ENCODE measurements at regions not wholly inside any gene's neighbourhood (a gene's known extent, or its start where the extent isn't known, plus 50 kb on each side); places are given as distances from the start of the nearest gene placed in this dataset.

GRCh38 chr3:83302091-83302490, 1540.6 kb upstream of the GBE1 start:
- H3K4me1 ChIP-seq (ENCODE audit: insufficient read depth, low read length): no peaks in the 10 kb centered on the region
- no peaks in the 10 kb centered on the region for H3K36me3 ChIP-seq (ENCODE audit: insufficient read depth, low read length)
- H3K9ac ChIP-seq (ENCODE audit: low read depth, low read length): no peak overlapping the region

GRCh38 chr3:83317605-83318004, 1556.2 kb upstream of the GBE1 start:
- H3K4me1 ChIP-seq (ENCODE audit: insufficient read depth, low read length): peaks cover 14% of the 10 kb centered on the region
- no peaks in the 10 kb centered on the region for H3K36me3 ChIP-seq (ENCODE audit: insufficient read depth, low read length)
- WGBS: 81% methylated on average over 3 of the region's 3 CpGs
- H3K27me3 ChIP-seq (ENCODE audit: insufficient read depth, low read length): no peaks in the 10 kb centered on the region
- H3K9ac ChIP-seq (ENCODE audit: low read depth, low read length): no peak overlapping the region
- H3K4me3 ChIP-seq (ENCODE audit: low read length): no peak overlapping the region
- no peaks in the 10 kb centered on the region for H3K9me3 ChIP-seq (ENCODE audit: insufficient read depth, low read depth, low read length)
- H3K27ac ChIP-seq (ENCODE audit: low read depth, low read length): no peak overlapping the region

More at GRCh38 chr3:83302091-83302490, 1540.6 kb upstream of the GBE1 start:
- Histone ChIP-seq H3K27ac (ENCODE audit: low read depth, low read length) (no peak overlapping the region), H3K27me3 (ENCODE audit: insufficient read depth, low read length) (no peaks in the 10 kb centered on the region), H3K4me3 (ENCODE audit: low read length) (no peak overlapping the region), H3K9me3 (ENCODE audit: insufficient read depth, low read depth, low read length) (no peaks in the 10 kb centered on the region)

GRCh38 chr3:83320726-83321125, 1559.3 kb upstream of the GBE1 start:
- H3K9ac ChIP-seq (ENCODE audit: low read depth, low read length): no peak overlapping the region
- H3K4me1 ChIP-seq (ENCODE audit: insufficient read depth, low read length): peaks cover 14% of the 10 kb centered on the region
- H3K36me3 ChIP-seq (ENCODE audit: insufficient read depth, low read length): no peaks in the 10 kb centered on the region
- H3K27me3 ChIP-seq (ENCODE audit: insufficient read depth, low read length): no peaks in the 10 kb centered on the region
- no peak overlapping the region for H3K27ac ChIP-seq (ENCODE audit: low read depth, low read length)
- no peak overlapping the region for H3K4me3 ChIP-seq (ENCODE audit: low read length)
- H3K9me3 ChIP-seq (ENCODE audit: insufficient read depth, low read depth, low read length): no peaks in the 10 kb centered on the region

GRCh38 chr3:83321457-83321856, 1560.0 kb upstream of the GBE1 start:
- WGBS: 100% methylated on average over 1 of the region's 1 CpG
- Histone ChIP-seq H3K9ac (ENCODE audit: low read depth, low read length) (no peak overlapping the region), H3K9me3 (ENCODE audit: insufficient read depth, low read depth, low read length) (no peaks in the 10 kb centered on the region), H3K27ac (ENCODE audit: low read depth, low read length) (no peak overlapping the region), H3K36me3 (ENCODE audit: insufficient read depth, low read length) (no peaks in the 10 kb centered on the region), H3K27me3 (ENCODE audit: insufficient read depth, low read length) (no peaks in the 10 kb centered on the region), H3K4me3 (ENCODE audit: low read length) (no peak overlapping the region), H3K4me1 (ENCODE audit: insufficient read depth, low read length) (peaks cover 14% of the 10 kb centered on the region)

- WGBS: 100% methylated on average over 1 of the region's 1 CpG
- H3K27me3 ChIP-seq (ENCODE audit: insufficient read depth, low read length): no peaks in the 10 kb centered on the region
- H3K36me3 ChIP-seq (ENCODE audit: insufficient read depth, low read length): no peaks in the 10 kb centered on the region
- peaks cover 14% of the 10 kb centered on the region for H3K4me1 ChIP-seq (ENCODE audit: insufficient read depth, low read length)
- no peak overlapping the region for H3K4me3 ChIP-seq (ENCODE audit: low read length)
- no peak overlapping the region for H3K27ac ChIP-seq (ENCODE audit: low read depth, low read length)
- no peak overlapping the region for H3K9ac ChIP-seq (ENCODE audit: low read depth, low read length)
- no peaks in the 10 kb centered on the region for H3K9me3 ChIP-seq (ENCODE audit: insufficient read depth, low read depth, low read length)
Observed at GRCh38 chr3:83321891-83322290, 1560.4 kb upstream of the GBE1 start.

- Histone ChIP-seq H3K27ac (ENCODE audit: low read depth, low read length) (no peak overlapping the region), H3K9ac (ENCODE audit: low read depth, low read length) (no peak overlapping the region), H3K36me3 (ENCODE audit: insufficient read depth, low read length) (no peaks in the 10 kb centered on the region), H3K9me3 (ENCODE audit: insufficient read depth, low read depth, low read length) (peaks cover 11% of the 10 kb centered on the region), H3K4me3 (ENCODE audit: low read length) (no peak overlapping the region), H3K27me3 (ENCODE audit: insufficient read depth, low read length) (no peaks in the 10 kb centered on the region), H3K4me1 (ENCODE audit: insufficient read depth, low read length) (no peaks in the 10 kb centered on the region)
- 92% methylated on average over 2 of the region's 2 CpGs for WGBS
Observed at GRCh38 chr3:83354205-83354604, 1592.8 kb upstream of the GBE1 start.

- Histone ChIP-seq H3K27ac (ENCODE audit: low read depth, low read length) (no peak overlapping the region), H3K4me3 (ENCODE audit: low read length) (no peak overlapping the region), H3K4me1 (ENCODE audit: insufficient read depth, low read length) (no peaks in the 10 kb centered on the region), H3K9ac (ENCODE audit: low read depth, low read length) (no peak overlapping the region), H3K27me3 (ENCODE audit: insufficient read depth, low read length) (no peaks in the 10 kb centered on the region), H3K36me3 (ENCODE audit: insufficient read depth, low read length) (no peaks in the 10 kb centered on the region), H3K9me3 (ENCODE audit: insufficient read depth, low read depth, low read length) (no peaks in the 10 kb centered on the region)
- WGBS: 95% methylated on average over 3 of the region's 3 CpGs
Observed at GRCh38 chr3:83393276-83393675, 1565.5 kb upstream of the CADM2 start.

GRCh38 chr3:83403927-83404326, 1554.9 kb upstream of the CADM2 start:
- Histone ChIP-seq H3K9ac (ENCODE audit: low read depth, low read length) (no peak overlapping the region), H3K36me3 (ENCODE audit: insufficient read depth, low read length) (no peaks in the 10 kb centered on the region), H3K27ac (ENCODE audit: low read depth, low read length) (no peak overlapping the region), H3K4me1 (ENCODE audit: insufficient read depth, low read length) (no peaks in the 10 kb centered on the region), H3K27me3 (ENCODE audit: insufficient read depth, low read length) (no peaks in the 10 kb centered on the region), H3K9me3 (ENCODE audit: insufficient read depth, low read depth, low read length) (no peaks in the 10 kb centered on the region), H3K4me3 (ENCODE audit: low read length) (no peak overlapping the region)
- 94% methylated on average over 10 of the region's 10 CpGs for WGBS

- Histone ChIP-seq H3K27ac (ENCODE audit: low read depth, low read length) (no peak overlapping the region), H3K36me3 (ENCODE audit: insufficient read depth, low read length) (no peaks in the 10 kb centered on the region), H3K9me3 (ENCODE audit: insufficient read depth, low read depth, low read length) (no peaks in the 10 kb centered on the region), H3K27me3 (ENCODE audit: insufficient read depth, low read length) (no peaks in the 10 kb centered on the region), H3K4me1 (ENCODE audit: insufficient read depth, low read length) (no peaks in the 10 kb centered on the region), H3K9ac (ENCODE audit: low read depth, low read length) (no peak overlapping the region), H3K4me3 (ENCODE audit: low read length) (no peak overlapping the region)
- WGBS: 95% methylated on average over 2 of the region's 2 CpGs
Observed at GRCh38 chr3:83426300-83426699, 1532.5 kb upstream of the CADM2 start.

GRCh38 chr3:83434880-83435587, 1523.8 kb upstream of the CADM2 start:
- H3K9ac ChIP-seq (ENCODE audit: low read depth, low read length): no peak overlapping the region
- 56% methylated on average over 3 of the region's 3 CpGs for WGBS
- no peaks in the 10 kb centered on the region for H3K27me3 ChIP-seq (ENCODE audit: insufficient read depth, low read length)
- H3K4me3 ChIP-seq (ENCODE audit: low read length): no peak overlapping the region
- H3K27ac ChIP-seq (ENCODE audit: low read depth, low read length): no peak overlapping the region
- H3K9me3 ChIP-seq (ENCODE audit: insufficient read depth, low read depth, low read length): no peaks in the 10 kb centered on the region
- 0 out of 2 replicates have a peak, but pooled peaks cover 3% of the 10 kb centered on the region for H3K4me1 ChIP-seq (ENCODE audit: insufficient read depth, low read length)
- H3K36me3 ChIP-seq (ENCODE audit: insufficient read depth, low read length): no peaks in the 10 kb centered on the region

GRCh38 chr3:83438188-83438587, 1520.6 kb upstream of the CADM2 start:
- Histone ChIP-seq H3K27ac (ENCODE audit: low read depth, low read length) (no peak overlapping the region), H3K9ac (ENCODE audit: low read depth, low read length) (no peak overlapping the region), H3K36me3 (ENCODE audit: insufficient read depth, low read length) (no peaks in the 10 kb centered on the region), H3K9me3 (ENCODE audit: insufficient read depth, low read depth, low read length) (0 out of 2 replicates have a peak, but pooled peaks cover 2% of the 10 kb centered on the region), H3K27me3 (ENCODE audit: insufficient read depth, low read length) (no peaks in the 10 kb centered on the region), H3K4me3 (ENCODE audit: low read length) (no peak overlapping the region), H3K4me1 (ENCODE audit: insufficient read depth, low read length) (0 out of 2 replicates have a peak, but pooled peaks cover 3% of the 10 kb centered on the region)
- WGBS: no CpG with 5 or more reads among the region's 1 CpG

GRCh38 chr3:83453056-83453455, 1505.7 kb upstream of the CADM2 start:
- Histone ChIP-seq H3K9me3 (ENCODE audit: insufficient read depth, low read depth, low read length) (no peaks in the 10 kb centered on the region), H3K4me1 (ENCODE audit: insufficient read depth, low read length) (peaks cover 8% of the 10 kb centered on the region; the same call in 1 of the 2 replicates), H3K27me3 (ENCODE audit: insufficient read depth, low read length) (no peaks in the 10 kb centered on the region), H3K27ac (ENCODE audit: low read depth, low read length) (no peak overlapping the region), H3K4me3 (ENCODE audit: low read length) (no peak overlapping the region), H3K9ac (ENCODE audit: low read depth, low read length) (no peak overlapping the region), H3K36me3 (ENCODE audit: insufficient read depth, low read length) (no peaks in the 10 kb centered on the region)
- WGBS: 100% methylated on average over 1 of the region's 1 CpG
